ENCODE measurements at regions not wholly inside any gene's neighbourhood (a gene's known extent, or its start where the extent isn't known, plus 50 kb on each side); places are given as distances from the start of the nearest gene placed in this dataset.

- no peak overlapping the region for H3K27ac ChIP-seq (ENCODE audit: low read depth in 1 of 2, low read length in 2 of 2)
- no peaks in the 10 kb centered on the region for H3K9me3 ChIP-seq (ENCODE audit: control insufficient read depth in 4 of 4, low read length in 3 of 4)
- WGBS: 69% methylated on average over 4 of the region's 4 CpGs
- H3K9ac ChIP-seq (ENCODE audit: low read depth in 1 of 2, low read length in 2 of 2): no peak overlapping the region
- H3K4me3 ChIP-seq (ENCODE audit: low read depth in 1 of 3, low read length in 3 of 3): no peak overlapping the region
- DNase-seq (ENCODE audit: low spot score): no peak
- H3K27me3 ChIP-seq (ENCODE audit: control insufficient read depth in 4 of 4, insufficient read depth in 4 of 4, low read length in 3 of 4): no peaks in the 10 kb centered on the region
- no peaks in the 10 kb centered on the region for H3K4me1 ChIP-seq (ENCODE audit: control insufficient read depth in 4 of 4, insufficient read depth in 4 of 4, low read length in 3 of 4)
- H3K36me3 ChIP-seq (ENCODE audit: control insufficient read depth in 4 of 4, insufficient read depth in 3 of 4, low read depth in 1 of 4, low read length in 3 of 4): no peaks in the 10 kb centered on the region
- no peak for TF ChIP-seq HNF4G (IDR thresholded peaks at IDR 0.05)
- TF ChIP-seq, protein P1, sequence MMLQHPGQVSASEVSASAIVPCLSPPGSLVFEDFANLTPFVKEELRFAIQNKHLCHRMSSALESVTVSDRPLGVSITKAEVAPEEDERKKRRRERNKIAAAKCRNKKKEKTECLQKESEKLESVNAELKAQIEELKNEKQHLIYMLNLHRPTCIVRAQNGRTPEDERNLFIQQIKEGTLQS (IDR thresholded peaks at IDR 0.05): no peak
- TF ChIP-seq TAF1 (conservative IDR thresholded peaks at IDR 0.05): no peak
- no peak for TF ChIP-seq FOXA2 (IDR thresholded peaks at IDR 0.05)
- no peak for TF ChIP-seq SP1 (IDR thresholded peaks at IDR 0.05)
- TF ChIP-seq, protein P2, sequence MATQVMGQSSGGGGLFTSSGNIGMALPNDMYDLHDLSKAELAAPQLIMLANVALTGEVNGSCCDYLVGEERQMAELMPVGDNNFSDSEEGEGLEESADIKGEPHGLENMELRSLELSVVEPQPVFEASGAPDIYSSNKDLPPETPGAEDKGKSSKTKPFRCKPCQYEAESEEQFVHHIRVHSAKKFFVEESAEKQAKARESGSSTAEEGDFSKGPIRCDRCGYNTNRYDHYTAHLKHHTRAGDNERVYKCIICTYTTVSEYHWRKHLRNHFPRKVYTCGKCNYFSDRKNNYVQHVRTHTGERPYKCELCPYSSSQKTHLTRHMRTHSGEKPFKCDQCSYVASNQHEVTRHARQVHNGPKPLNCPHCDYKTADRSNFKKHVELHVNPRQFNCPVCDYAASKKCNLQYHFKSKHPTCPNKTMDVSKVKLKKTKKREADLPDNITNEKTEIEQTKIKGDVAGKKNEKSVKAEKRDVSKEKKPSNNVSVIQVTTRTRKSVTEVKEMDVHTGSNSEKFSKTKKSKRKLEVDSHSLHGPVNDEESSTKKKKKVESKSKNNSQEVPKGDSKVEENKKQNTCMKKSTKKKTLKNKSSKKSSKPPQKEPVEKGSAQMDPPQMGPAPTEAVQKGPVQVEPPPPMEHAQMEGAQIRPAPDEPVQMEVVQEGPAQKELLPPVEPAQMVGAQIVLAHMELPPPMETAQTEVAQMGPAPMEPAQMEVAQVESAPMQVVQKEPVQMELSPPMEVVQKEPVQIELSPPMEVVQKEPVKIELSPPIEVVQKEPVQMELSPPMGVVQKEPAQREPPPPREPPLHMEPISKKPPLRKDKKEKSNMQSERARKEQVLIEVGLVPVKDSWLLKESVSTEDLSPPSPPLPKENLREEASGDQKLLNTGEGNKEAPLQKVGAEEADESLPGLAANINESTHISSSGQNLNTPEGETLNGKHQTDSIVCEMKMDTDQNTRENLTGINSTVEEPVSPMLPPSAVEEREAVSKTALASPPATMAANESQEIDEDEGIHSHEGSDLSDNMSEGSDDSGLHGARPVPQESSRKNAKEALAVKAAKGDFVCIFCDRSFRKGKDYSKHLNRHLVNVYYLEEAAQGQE (IDR thresholded peaks at IDR 0.05): no peak
- TF ChIP-seq NR2F2 (IDR thresholded peaks at IDR 0.05): no peak
- no peak for TF ChIP-seq FOXA1 (IDR thresholded peaks at IDR 0.05)
- no peak for TF ChIP-seq YY1 (IDR thresholded peaks at IDR 0.05)
- no peak for TF ChIP-seq CTCF (IDR thresholded peaks at IDR 0.05; ENCODE audit: low read depth, low read length, missing input control)
- no peak for TF ChIP-seq HNF4A (conservative IDR thresholded peaks at IDR 0.05)
- TF ChIP-seq EGR1 (IDR thresholded peaks at IDR 0.05; ENCODE audit: low read depth in 2 of 2): no peak
- TF ChIP-seq JUND (IDR thresholded peaks at IDR 0.05): no peak
- TF ChIP-seq, protein P3, sequence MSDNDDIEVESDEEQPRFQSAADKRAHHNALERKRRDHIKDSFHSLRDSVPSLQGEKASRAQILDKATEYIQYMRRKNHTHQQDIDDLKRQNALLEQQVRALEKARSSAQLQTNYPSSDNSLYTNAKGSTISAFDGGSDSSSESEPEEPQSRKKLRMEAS (IDR thresholded peaks at IDR 0.05): no peak
- TF ChIP-seq, protein P4, sequence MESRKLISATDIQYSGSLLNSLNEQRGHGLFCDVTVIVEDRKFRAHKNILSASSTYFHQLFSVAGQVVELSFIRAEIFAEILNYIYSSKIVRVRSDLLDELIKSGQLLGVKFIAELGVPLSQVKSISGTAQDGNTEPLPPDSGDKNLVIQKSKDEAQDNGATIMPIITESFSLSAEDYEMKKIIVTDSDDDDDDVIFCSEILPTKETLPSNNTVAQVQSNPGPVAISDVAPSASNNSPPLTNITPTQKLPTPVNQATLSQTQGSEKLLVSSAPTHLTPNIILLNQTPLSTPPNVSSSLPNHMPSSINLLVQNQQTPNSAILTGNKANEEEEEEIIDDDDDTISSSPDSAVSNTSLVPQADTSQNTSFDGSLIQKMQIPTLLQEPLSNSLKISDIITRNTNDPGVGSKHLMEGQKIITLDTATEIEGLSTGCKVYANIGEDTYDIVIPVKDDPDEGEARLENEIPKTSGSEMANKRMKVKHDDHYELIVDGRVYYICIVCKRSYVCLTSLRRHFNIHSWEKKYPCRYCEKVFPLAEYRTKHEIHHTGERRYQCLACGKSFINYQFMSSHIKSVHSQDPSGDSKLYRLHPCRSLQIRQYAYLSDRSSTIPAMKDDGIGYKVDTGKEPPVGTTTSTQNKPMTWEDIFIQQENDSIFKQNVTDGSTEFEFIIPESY (IDR thresholded peaks at IDR 0.05): no peak
- TF ChIP-seq RXRA (IDR thresholded peaks at IDR 0.05): no peak
- no peak for TF ChIP-seq RAD21 (IDR thresholded peaks at IDR 0.05)
- TF ChIP-seq GABPA (IDR thresholded peaks at IDR 0.05 in 1 of 2, conservative IDR thresholded peaks at IDR 0.05 in 1 of 2): no peak
Measured at GRCh38 chr18:68102117-68102516, 585.6 kb upstream of the DSEL start.

Data from liver (tissue), 8 donors.